Dermis blood vessel endothelial cell (primary cell): ENCODE measurements at regions not wholly inside any gene's neighbourhood (a gene's known extent, or its start where the extent isn't known, plus 50 kb on each side); places are given as distances from the start of the nearest gene placed in this dataset.
"Not testable (repeated sequence)": the region's sequence is repeated elsewhere in the genome, so short reads cannot be mapped to it uniquely, and the experiment has no call there.

Experiments used
- DNase-seq: peaks from one replicate; pipeline ENCODE4 v3.0.0; 2010

DNA sequence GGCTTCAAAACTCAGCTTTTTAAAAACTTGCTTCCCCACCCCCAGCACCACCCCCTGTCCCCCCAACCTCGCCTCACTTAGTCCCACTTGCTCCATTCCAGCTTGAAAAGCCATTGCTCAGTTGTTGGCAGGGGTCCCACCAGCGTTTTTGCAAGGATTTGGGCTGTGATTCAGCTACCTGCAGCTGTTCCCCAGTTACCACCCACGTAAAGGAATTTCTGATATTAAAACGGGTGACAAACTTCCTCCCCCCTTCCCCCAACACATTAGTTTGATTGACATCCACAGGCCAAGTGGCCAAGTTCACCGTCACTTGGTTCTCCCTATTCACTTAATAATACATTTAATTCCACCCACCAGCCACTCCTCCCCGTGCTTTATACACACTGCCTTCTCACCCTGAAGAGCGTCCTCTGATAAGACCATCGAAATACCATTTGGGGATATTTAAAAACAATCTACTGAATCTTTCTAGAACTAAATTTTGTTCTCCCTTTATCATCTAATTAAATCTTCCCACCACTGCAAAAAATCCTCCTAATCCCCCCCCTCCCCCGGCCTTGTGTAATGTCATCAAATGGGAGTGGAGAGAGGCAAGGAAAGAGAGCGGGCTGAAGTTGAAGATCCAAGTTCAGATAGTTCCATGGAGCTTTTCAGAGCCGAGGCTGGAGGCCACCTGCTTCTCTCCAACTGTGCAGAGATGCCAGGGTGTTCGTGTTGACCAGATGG, 55.1 kb downstream of the SOX9 start:
- no peak for DNase-seq

DNA sequence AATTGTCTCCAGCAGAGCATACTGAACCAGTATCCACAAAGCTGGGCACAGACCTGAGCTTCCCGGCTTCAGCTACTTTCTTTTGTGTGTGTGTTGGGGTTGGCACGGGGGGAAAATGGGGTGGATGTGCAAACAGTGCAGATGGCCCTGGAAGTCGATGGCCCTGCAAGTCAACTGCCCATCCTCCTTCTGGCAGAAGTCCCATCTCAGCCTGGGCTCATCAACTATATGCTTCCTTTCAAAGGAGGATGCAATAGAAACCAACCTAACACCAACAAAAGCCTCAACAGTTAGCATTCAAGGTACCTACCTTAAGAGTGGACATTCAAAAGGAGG, 55.7 kb downstream of the SOX9 start:
- no peak for DNase-seq

DNA sequence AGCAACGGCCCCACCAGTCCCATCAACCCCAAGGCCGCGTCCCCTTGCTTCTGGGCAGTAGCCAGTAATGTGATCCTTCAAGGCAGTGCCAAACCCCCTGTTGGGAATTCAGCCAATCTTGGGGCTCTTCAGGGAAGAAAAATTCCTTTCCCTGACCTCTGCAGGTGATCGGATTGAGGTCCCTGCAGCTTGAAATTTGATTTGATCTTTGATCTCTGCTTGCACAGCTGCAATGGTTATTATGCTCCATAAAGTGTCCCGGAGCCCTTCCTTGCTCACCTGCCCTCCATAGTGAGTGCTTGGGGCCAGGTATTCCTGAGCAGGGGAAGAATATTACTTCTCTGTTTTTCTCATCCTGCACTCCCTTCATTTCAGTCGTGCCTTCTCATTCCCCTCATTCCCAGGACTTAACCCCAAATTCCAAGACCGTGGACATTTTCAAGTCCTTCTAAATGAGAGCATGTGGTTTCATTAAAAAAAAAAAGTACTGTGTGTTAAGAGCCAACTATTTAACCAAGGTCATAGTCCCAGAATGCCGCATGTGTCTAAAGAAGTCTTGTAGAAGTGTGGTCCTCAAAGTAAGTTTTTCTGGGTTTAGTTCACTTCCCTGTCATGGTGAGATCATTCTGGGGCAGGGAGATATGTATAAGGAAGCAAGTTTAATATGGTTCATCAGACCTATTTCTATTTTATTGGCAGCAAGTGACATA, 56.3 kb downstream of the SOX9 start:
- no peak for DNase-seq

DNA sequence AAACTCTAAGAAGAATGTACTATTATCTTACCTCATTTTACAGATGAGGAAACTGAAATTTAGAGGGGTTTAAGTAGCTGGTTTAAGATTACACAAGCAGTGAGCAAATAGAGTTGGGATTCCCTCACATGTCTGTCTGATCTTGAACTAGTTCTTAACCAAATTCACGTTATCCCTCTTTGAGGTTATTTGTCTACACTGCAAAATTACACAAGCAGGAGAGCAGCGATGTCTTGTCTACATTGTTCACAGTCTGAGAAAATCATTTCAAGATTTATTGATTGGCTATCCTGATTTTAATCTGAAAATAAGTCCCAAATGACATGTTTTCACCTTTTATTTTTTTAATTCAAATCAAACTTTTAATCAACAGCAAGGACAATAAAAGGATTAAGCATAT, 56.9 kb downstream of the SOX9 start:
- no peak for DNase-seq

DNA sequence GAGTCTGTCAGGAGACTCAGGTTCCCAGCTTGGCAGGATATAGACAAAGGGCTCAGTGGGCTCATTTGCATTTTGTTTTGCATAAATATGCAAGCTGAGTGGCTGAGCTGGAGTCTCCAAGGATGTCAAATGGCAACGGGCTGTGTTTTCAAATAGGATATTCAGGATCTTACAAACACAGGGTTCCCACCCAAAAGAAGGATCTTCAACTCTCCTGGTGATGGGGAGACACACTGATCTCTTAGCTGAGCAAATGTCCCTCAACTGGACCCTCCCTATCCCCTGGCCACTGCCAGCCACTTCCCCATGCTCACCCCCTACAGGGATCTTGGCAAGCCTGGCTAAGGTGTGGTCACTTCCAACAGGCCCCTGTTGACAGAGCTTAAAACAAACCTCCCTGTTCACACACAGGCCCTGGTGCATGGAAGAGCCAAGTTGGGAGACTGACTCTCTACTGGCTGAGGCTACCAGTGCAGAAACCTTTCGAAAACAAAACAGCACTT, 61.6 kb downstream of the SOX9 start:
- no peak for DNase-seq

DNA sequence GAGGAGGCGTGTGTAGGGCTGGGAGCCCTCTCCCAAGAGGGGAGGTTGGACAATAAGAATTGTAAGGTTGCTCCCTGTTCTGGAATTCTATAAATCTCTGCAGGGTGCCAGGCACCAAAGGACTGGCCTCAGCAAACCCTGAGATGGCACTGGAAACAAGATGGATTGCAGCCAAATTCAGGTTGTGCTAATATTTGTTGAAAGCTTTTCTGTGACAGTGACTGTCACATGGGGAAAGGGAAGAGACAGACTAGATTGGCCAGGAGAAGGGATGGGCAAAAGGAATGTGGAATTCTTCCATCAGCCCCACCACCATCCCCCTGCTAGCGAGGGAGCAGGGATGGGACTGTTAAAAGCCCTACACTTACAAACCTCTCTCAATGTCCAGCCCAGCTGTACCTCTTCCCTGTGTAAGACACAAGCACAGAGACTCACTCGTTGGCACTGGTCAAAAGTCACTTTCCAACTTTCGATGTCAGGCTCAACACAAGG, 62.4 kb downstream of the SOX9 start:
- no peak for DNase-seq

DNA sequence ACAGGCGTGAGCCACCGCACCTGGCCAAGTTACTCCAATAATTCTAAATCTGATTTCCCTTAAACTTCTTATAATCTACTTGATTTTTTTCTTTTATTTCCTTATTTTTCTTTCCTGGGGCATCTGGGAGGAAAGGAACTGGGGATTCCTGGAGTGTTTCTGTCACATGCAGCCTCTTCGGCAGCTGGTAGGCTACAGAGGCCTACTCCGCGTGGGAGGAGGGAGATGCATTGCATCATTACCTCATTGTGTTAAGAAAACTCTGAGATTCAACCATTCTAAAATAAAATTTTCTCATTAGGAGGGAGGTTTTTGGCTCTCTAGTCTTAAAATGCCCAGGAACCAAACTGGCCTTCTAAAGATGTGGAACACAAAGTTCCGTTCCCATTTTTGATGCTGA, 64.0 kb downstream of the SOX9 start:
- DNase-seq = no peak

DNA sequence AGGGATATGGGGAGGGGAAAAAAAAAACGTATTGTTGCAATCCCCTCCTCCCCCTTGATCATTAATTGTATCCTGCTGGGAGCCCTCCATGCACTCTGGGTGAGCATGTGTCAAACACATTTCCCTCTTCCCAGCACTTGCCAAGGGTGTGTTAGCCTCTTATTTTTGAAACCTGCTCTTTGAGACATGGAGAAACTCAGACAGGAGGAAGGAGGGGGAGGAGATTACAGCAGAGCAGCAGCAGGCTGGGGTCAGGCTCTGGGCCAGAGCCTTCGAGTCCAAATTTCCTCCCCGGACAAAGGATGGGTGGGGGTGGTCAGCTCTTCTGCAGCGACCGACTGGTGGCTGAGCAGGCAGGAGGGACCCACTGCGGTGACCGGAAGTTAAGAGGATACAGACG, 64.7 kb downstream of the SOX9 start:
- no peak for DNase-seq

DNA sequence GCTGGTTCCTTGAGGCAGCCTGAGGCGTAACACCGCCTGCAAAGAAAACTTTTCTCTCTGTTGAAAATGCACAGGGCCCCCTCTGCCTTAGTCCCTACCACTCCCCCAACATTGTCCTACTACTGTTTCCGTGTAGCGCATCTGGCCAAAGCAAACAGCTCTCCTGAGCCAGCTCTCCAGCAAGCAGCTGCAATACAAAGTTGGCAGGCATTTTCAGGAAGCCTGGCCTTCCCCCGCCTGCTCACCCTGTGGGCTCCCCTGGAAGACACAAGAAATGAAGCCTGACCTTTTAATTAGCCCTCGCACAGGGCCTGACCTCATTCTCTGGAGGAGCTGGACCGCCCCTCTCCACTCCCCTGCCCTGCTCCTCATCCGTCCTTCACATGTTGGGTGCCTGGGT, 66.7 kb downstream of the SOX9 start:
- no peak for DNase-seq

DNA sequence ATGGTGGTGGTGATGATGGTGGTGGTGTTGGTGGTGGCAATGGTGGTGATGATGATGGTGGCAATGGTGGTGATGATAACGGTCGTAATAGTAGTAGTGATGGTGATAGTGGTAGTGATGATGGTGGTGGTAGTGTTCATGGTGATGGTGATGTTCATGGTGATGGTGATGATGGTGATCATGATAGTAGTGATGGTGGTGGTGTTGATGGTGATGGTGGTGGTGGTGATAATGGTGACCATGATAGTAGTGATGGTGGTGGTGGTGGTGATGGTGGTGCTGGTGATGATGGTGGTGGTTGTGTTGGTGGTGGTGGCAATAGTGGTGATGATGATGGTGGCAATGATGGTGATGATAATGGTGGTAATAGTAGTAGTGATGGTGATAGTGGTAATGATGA, 68.0 kb downstream of the SOX9 start:
- DNase-seq = no peak

DNA sequence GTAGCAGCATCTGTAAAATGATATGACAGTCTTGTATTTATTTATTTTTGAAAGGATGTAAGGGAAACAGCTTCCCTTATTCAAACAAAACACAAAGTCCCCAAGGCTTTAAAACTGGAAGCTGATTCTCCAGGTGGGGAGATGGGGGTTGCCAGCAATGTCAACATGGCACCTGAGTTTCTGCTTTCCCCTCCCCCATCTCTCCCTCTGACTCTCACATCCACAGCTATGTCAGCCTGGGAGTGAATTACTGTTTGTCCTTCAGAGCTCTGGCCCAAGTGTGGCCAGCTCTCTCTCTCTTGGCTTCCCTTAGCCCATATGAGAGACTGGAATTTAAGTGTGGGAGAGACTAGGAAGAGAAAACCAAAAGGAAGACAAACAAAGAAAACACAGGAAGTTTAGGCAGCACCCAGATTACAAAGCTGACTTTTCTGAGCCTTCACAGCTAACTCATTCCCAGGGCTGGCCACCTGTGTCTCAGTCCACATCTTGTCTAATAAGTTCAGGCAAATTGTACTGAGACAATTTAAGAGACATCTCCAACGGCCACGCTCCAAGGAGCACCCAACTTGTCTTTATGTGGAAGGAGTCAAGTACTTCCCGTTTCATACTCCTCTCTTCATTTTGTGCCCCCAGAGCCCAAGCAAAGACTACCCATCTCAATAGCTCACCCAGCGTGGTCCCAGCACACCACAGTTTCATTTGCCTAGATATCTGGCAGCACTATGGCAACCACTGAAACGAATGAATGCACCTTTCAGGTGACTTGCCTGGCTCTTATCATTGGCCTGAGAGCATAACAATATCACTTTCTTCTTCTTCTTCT, 69.2 kb downstream of the SOX9 start:
- DNase-seq = no peak

DNA sequence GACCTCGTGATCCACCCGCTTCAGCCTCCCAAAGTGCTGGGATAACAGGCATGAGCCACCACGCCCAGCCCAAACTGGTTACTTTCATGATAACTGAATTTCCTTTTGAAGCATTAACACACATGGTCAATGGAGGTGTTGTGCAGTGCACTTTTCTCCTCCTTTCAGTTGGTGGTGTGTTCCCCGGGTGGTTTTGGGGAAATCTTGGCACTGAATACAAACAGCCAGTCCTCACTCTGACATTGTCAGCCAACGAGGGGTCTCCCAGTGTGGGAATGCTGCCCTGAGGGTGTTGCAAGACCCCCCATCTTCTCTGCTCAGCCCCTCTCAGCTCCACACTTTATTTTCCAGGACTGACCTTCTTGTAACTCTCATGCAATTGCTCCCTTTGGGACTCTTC, 70.5 kb downstream of the SOX9 start:
- no peak for DNase-seq

DNA sequence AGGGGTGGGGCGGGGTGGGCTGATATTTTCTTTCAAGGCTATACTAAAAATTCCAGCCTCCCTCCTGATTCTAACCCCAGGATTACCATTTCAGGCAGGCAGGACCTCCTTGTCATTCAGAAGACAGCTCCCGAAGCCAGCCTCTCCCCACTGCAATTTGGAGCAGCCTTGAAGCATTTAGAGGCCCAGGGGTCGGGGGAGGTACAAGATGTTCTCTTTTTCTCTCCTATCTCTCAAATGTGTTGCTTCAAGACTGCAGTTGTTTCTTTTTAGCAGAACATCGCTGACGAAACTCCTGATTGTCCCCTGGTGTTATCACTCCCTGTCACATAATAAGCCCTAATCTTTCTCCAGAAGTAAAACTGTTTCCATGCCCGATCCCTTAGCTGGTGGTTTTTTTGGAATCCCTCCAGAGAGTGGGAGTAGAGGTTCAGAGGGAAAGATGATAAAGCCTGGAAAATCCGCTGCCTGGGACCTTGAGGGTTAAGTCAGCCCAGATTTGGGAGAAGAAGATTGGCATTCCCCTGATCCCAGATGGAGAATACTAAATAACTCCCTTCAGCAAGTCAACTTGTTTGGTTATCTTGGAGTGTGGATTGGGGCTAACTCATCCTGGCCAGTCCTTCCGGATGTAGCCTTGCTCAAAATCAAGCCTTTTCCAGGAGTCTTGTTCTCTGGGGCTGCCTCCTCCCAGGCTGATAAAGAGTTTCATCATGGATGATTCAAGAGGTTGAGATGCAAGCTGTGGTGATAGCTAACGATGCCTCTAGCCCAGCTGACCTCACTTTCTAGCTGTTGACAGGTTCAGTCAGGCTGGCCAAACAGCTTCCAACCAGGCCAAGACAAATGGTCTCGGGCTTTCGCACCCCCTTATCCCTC, 71.3 kb downstream of the SOX9 start:
- DNase-seq = no peak

DNA sequence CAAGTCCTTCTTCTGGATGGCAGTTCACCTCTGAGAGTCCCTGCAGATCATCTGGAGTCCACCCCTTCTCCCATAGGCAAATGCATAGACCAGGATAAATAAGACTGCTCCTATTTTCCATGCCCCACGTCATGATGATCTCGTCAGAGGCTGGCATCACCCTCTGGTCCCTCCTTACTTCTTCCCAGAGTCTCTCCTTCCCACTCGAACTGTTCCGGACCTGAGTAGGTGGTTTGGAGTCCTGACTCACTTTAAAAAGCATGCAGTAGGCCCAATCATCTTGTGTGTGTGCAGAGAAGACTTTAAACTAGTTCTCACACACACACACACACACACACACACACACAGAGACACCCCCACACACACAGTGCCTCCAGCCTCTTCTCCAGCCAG, 72.0 kb downstream of the SOX9 start:
- no peak for DNase-seq

DNA sequence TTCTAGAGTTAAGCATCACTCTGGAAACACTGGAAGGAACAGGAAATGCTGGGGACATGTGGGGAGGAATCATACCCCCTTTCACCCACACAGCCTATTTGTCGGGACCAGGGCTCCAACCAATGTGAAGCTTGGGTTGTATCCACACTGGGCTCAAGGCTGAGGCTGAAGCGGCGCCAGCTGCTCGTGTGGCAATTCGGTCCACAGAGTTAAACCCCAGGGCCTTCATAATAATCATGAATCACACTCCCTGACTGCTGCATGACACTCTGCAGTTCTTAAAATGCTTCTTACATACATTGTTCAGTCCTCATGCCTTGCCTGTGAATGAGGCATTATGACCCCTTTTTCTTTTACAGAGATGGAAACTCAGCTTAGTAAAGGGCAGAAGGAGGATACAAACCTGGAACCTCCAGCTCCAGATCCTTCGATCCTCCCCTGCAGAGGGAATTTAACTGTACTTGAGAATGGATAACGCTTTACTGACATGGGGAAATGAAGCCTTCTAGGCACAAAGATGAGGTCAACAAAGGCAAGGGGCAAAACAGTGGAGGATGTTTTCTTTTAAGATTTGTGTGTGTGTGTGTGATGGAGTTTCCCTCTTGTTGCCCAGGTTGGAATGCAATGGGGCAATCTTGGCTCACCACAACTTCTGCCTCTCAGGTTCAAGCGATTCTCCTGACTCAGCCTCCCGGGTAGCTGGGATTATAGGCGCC, 72.7 kb downstream of the SOX9 start:
- no peak for DNase-seq

DNA sequence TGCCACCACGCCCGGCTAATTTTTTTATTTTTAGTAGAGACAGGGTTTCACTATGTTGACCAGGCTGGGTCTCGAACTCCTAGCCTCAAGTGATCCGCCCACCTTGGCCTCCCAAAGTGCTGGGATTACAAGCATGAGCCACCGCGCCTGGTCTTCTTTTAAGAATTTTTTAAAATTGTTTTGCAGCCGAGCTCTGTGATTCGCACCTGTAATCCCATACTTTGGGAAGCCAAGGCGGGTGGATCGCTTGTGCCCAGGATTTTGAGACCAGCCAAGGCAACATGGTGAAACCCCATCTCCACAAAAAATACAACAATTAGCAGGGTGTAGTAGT, 73.3 kb downstream of the SOX9 start:
- not testable (repeated sequence) for DNase-seq

DNA sequence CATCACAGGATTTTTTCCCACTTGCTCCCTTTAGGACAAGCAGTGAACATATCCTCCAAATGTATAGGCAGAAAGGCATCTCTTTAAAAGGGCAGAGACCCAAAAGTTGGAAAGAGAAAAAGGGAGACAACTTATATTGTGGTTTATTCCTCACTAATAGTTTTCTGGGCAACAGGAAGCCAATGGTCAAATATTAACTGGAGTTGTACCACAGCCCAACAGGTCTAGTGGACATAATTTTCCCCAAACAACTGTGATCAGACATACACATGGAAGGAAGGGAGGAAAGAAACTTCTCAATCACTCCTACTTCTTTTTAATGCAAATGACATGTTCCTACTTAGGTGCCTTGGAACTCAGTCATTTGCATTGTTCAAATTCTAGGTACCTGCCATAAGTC, 78.4 kb downstream of the SOX9 start:
- no peak for DNase-seq

DNA sequence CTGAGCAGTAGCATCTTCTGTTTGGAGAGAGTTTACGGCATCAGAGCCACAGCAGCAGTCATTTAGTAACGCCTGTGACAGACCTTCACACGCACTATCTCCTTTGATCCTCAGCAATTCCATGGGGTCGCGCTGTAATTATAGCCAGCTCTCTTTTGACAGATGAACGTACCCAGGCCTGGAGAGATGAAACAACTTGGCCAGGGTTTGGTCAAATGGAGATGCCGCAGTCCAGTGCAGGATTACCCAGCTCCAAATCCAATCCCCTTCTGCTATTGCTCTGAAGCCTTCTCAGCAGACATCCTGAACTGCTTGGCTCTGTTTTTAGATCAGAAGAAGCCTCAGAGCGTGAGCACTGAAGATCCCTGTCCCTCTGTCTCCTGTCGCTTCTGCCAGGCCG, 83.9 kb downstream of the SOX9 start:
- DNase-seq = no peak

DNA sequence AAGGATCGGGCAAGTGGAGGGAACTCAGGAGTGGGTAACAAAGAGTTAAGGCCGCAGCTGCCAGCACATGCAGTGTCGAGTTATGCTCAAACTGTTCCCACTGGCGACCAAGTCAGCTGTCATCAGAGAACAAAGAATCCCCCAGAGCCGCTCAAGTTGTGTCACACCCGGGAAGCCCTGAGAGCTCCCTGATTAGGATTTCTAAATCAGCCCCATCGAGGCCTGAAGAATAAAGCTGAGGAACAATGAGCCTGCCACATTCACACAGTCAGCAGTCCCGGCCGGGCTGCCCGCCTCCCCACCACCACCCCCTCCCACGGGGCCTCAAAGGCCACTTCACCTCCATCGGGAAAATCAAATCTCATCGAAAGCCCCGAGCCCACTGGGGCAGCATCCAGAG, 84.5 kb downstream of the SOX9 start:
- no peak for DNase-seq

DNA sequence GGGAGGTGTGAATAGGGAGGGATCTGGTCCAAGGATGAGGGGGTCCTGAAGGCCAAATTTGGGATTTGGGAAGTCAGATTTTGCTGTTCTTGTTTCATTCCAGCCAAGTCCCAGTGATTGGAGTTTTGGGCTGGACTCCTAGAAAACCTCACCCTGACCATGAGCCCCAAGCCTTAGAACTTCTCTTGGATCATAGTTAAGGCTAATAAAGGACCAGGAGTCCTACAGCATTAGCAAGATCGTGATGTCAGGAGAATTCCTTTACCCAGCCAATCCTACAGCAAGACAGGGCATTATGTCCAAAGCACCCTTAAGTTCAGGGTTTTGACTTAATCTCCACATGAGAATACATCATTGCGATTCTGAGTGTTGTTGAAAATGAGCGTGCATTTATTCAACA, 85.0 kb downstream of the SOX9 start:
- DNase-seq = no peak

DNA sequence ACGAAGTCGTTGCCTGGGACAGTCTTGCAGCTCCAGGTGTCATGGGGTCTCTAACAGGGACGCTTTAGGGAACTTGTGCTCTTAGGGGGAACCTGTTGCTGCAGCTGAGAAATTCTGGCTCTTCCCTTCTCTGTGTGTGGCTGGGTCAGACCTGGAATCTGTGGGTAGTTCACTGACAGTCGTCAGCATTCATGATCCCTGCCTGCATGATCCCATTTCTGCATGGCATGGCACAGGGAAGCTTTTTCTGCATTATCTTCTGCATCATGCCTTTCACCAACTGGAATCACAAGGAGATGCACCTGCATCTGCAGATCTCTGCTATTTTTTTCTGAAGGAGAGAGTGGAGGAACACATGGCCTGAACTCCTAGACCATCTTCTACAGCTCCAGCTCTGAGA, 85.6 kb downstream of the SOX9 start:
- no peak for DNase-seq

DNA sequence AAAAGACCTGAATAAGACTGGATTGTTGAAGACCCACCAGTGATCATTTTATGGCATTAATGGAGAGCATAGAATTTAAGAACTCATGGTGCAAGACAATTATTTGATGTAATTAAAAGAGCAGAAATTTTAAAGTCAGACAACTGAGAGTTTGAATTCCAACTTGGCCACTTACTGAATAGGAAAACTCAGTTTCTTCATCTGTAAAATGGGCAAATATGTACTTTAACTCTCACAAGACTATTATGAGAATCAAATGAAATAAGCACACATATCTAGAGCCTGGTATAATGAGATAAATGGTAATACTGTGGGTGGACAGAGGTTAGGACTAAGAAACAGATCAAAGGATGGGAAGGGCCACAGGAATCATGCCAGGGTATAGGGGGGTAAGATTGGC, 88.0 kb downstream of the SOX9 start:
- no peak for DNase-seq
